Liver (tissue), 7 donors: ENCODE measurements at regions not wholly inside any gene's neighbourhood (a gene's known extent, or its start where the extent isn't known, plus 50 kb on each side); places are given as distances from the start of the nearest gene placed in this dataset.

ENCODE experiments used
- DNase-seq: peaks from one replicate; pipeline ENCODE4 v3.0.0-alpha.2; 2017; ENCODE audit warnings: low spot score
- H3K27ac ChIP-seq, 2 donors: one replicate each; pipeline ENCODE4 v1.7.0; 2013; ENCODE audit warnings: inconsistent platforms in 2 of 2, low read length in 2 of 2, control low read depth in 1 of 2, low read depth in 1 of 2, mild to moderate bottlenecking in 1 of 2
- H3K27me3 ChIP-seq, 4 donors: one replicate each; pipeline versions ENCODE4 v1.6.1 to v1.7.0; 2013; ENCODE audit warnings: low read length in 3 of 4, inconsistent platforms in 1 of 4, mild to moderate bottlenecking in 1 of 4, moderate library complexity in 1 of 4; ENCODE audit not compliant: control insufficient read depth in 4 of 4, insufficient read depth in 4 of 4
- H3K36me3 ChIP-seq, 4 donors: one replicate each; pipeline versions ENCODE4 v1.6.1 to v1.7.0; 2013; ENCODE audit warnings: low read length in 3 of 4, mild to moderate bottlenecking in 3 of 4, low read depth in 1 of 4, moderate library complexity in 1 of 4; ENCODE audit not compliant: control insufficient read depth in 4 of 4, insufficient read depth in 3 of 4
- H3K4me1 ChIP-seq, 4 donors: one replicate each; pipeline versions ENCODE4 v1.6.1 to v1.7.0; 2013; ENCODE audit warnings: low read length in 3 of 4, mild to moderate bottlenecking in 3 of 4, moderate library complexity in 1 of 4; ENCODE audit not compliant: control insufficient read depth in 4 of 4, insufficient read depth in 4 of 4
- H3K4me3 ChIP-seq, 3 donors: one replicate each; pipeline versions ENCODE4 v1.6.1 to v1.7.0; 2013; ENCODE audit warnings: low read length in 3 of 3, control low read depth in 1 of 3, low read depth in 1 of 3, mild to moderate bottlenecking in 1 of 3
- H3K9ac ChIP-seq, 2 donors: one replicate each; pipeline ENCODE4 v1.7.0; 2013; ENCODE audit warnings: low read length in 2 of 2, mild to moderate bottlenecking in 2 of 2, moderate library complexity in 2 of 2, control low read depth in 1 of 2, low read depth in 1 of 2
- H3K9me3 ChIP-seq, 4 donors: one replicate each; pipeline versions ENCODE4 v1.6.1 to v1.7.0; 2013; ENCODE audit warnings: low read length in 3 of 4; ENCODE audit not compliant: control insufficient read depth in 4 of 4
- EGR1 ChIP-seq, 2 donors: IDR thresholded peaks; 2 replicates each; pipeline ENCODE4 v1.6.1; 2016 to 2018; ENCODE audit warnings: antibody characterized with exemption in 2 of 2, low read depth in 2 of 2
- FOXA1 ChIP-seq: IDR thresholded peaks from 2 replicates; pipeline ENCODE4 v1.6.1; 2016; ENCODE audit warnings: antibody characterized with exemption
- FOXA2 ChIP-seq: IDR thresholded peaks from 2 replicates; pipeline ENCODE4 v1.6.1; 2016; ENCODE audit warnings: antibody characterized with exemption
- GABPA ChIP-seq, 2 donors: IDR thresholded peaks in 1 of 2; conservative IDR thresholded peaks in 1 of 2; 2 replicates each; pipeline ENCODE4 v1.6.1; 2016; ENCODE audit warnings: antibody characterized with exemption in 2 of 2, mild to moderate bottlenecking in 1 of 2, moderate library complexity in 1 of 2
- HNF4A ChIP-seq, 2 donors: conservative IDR thresholded peaks; 2 replicates each; pipeline ENCODE4 v1.6.1; 2016; ENCODE audit warnings: antibody characterized with exemption in 2 of 2, mild to moderate bottlenecking in 2 of 2
- HNF4G ChIP-seq: IDR thresholded peaks from 2 replicates; pipeline ENCODE4 v1.6.1; 2016; ENCODE audit warnings: antibody characterized with exemption
- JUND ChIP-seq, 2 donors: IDR thresholded peaks; 2 replicates each; pipeline ENCODE4 v1.6.1; 2016; ENCODE audit warnings: antibody characterized with exemption in 2 of 2
- NR2F2 ChIP-seq: IDR thresholded peaks from 2 replicates; pipeline ENCODE4 v1.6.1; 2016; ENCODE audit warnings: antibody characterized with exemption
- RAD21 ChIP-seq, 2 donors: IDR thresholded peaks; 2 replicates each; pipeline ENCODE4 v1.6.1; 2016; ENCODE audit warnings: antibody characterized with exemption in 2 of 2, mild to moderate bottlenecking in 2 of 2
- REST ChIP-seq: IDR thresholded peaks from 2 replicates; pipeline ENCODE4 v1.6.1; 2016; ENCODE audit warnings: antibody characterized with exemption, mild to moderate bottlenecking
- RXRA ChIP-seq, 2 donors: IDR thresholded peaks; 2 replicates each; pipeline ENCODE4 v1.6.1; 2017 to 2018; ENCODE audit warnings: antibody characterized with exemption in 2 of 2, mild to moderate bottlenecking in 1 of 2
- SP1 ChIP-seq: IDR thresholded peaks from 2 replicates; pipeline ENCODE4 v1.6.1; 2018; ENCODE audit warnings: antibody characterized with exemption, mild to moderate bottlenecking
- TAF1 ChIP-seq: conservative IDR thresholded peaks from 2 replicates; pipeline ENCODE4 v1.6.1; 2016; ENCODE audit warnings: antibody characterized with exemption, mild to moderate bottlenecking
- YY1 ChIP-seq: IDR thresholded peaks from 2 replicates; pipeline ENCODE4 v1.6.1; 2016; ENCODE audit warnings: antibody characterized with exemption, mild to moderate bottlenecking
- ZBTB33 ChIP-seq: IDR thresholded peaks from 2 replicates; pipeline ENCODE4 v1.6.1; 2016; ENCODE audit warnings: antibody characterized with exemption
- WGBS: extraction: QIAGEN DNeasy Blood & Tissue Kit; methylation state at CpG from one replicate; pipeline ENCODE4 v1.1.7; 2013; 5-methylcytosine and 5-hydroxymethylcytosine counted together
- TF ChIP-seq, protein P1 (sequence below): IDR thresholded peaks from 2 replicates; pipeline ENCODE4 v1.6.1; 2016; ENCODE audit warnings: antibody characterized with exemption
- TF ChIP-seq, protein P2 (sequence below): IDR thresholded peaks from 2 replicates; pipeline ENCODE4 v1.6.1; 2016; ENCODE audit warnings: antibody characterized with exemption
- donor health status: healthy.
- donor health status: healthy.
- donor health status: healthy.
- donor health status: healthy.

DNA sequence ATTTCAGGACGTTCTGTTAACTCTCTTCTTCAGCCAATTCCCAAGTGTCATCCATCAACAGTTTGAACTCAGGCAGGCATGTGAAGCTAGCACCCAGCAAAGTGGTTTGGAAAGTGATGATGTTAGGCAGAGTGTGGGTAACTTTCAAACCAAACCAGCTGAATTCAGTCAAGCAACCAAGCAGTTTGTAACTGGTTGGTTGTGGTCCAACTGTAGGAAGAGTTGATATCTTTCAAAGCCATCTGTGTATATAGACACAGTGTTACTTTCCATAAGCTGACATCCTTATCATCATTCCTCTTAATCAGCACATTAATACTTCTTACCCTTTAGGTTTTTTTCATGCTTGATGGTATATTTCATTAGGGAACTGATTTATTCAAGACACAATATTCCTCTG is 72.2 kb upstream of the NUPR2 start:
- no peak overlapping the region for H3K9ac ChIP-seq
- H3K27ac ChIP-seq, result no peak overlapping the region
- no peaks in the 10 kb centered on the region for H3K36me3 ChIP-seq
- TF ChIP-seq TAF1 (no peak), GABPA (IDR thresholded peaks at IDR 0.05 in 1 of 2, conservative IDR thresholded peaks at IDR 0.05 in 1 of 2) (no peak), ZBTB33 (no peak), YY1 (no peak), REST (no peak), FOXA1 (no peak), JUND (IDR thresholded peaks at IDR 0.05) (no peak), RXRA (IDR thresholded peaks at IDR 0.05) (no peak), NR2F2 (no peak), FOXA2 (no peak), EGR1 (IDR thresholded peaks at IDR 0.05; ENCODE audit: low read depth in 2 of 2) (no peak), RAD21 (IDR thresholded peaks at IDR 0.05) (no peak), SP1 (no peak)
- TF ChIP-seq, protein P1, sequence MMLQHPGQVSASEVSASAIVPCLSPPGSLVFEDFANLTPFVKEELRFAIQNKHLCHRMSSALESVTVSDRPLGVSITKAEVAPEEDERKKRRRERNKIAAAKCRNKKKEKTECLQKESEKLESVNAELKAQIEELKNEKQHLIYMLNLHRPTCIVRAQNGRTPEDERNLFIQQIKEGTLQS, result no peak
- no peaks in the 10 kb centered on the region for H3K9me3 ChIP-seq
- DNase-seq, result no peak
- H3K4me3 ChIP-seq, result no peak overlapping the region
- H3K27me3 ChIP-seq, result peaks cover 0 to 3% (median 0%) of the 10 kb centered on the region in 4 donors
- WGBS, result 25% methylated on average over 1 of the region's 1 CpG
- no peaks in the 10 kb centered on the region for H3K4me1 ChIP-seq

GRCh38 chr7:56181010-56181409 is 64.8 kb upstream of the NUPR2 start:
- Histone ChIP-seq H3K9me3 (peaks cover 0 to 6% (median 0%) of the 10 kb centered on the region in 4 donors), H3K9ac (no peak overlapping the region), H3K4me1 (no peaks in the 10 kb centered on the region), H3K27ac (no peak overlapping the region), H3K36me3 (no peaks in the 10 kb centered on the region), H3K27me3 (peaks cover 0 to 5% (median 0%) of the 10 kb centered on the region in 4 donors), H3K4me3 (no peak overlapping the region)
- DNase-seq, result no peak
- no peak for TF ChIP-seq REST
- no peak for TF ChIP-seq ZBTB33
- TF ChIP-seq HNF4A (conservative IDR thresholded peaks at IDR 0.05), result no peak
- TF ChIP-seq FOXA2, result no peak
- no peak for TF ChIP-seq HNF4G
- TF ChIP-seq EGR1 (IDR thresholded peaks at IDR 0.05; ENCODE audit: low read depth in 2 of 2), result no peak
- no peak for TF ChIP-seq RXRA (IDR thresholded peaks at IDR 0.05)
- no peak for TF ChIP-seq JUND (IDR thresholded peaks at IDR 0.05)
- TF ChIP-seq, protein P2, sequence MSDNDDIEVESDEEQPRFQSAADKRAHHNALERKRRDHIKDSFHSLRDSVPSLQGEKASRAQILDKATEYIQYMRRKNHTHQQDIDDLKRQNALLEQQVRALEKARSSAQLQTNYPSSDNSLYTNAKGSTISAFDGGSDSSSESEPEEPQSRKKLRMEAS, result no peak
- TF ChIP-seq NR2F2, result no peak
- no peak for TF ChIP-seq GABPA (IDR thresholded peaks at IDR 0.05 in 1 of 2, conservative IDR thresholded peaks at IDR 0.05 in 1 of 2)
- TF ChIP-seq RAD21 (IDR thresholded peaks at IDR 0.05), result no peak
- no peak for TF ChIP-seq TAF1
- WGBS, result 58% methylated on average over 2 of the region's 2 CpGs
